Stimulated activated CD8-positive, alpha-beta memory T cell treated with anti-CD3 and anti-CD28 coated beads, Interleukin-4, amount 100 ng/mL, for 24 hours (primary cell): ENCODE measurements at regions not wholly inside any gene's neighbourhood (a gene's known extent, or its start where the extent isn't known, plus 50 kb on each side); places are given as distances from the start of the nearest gene placed in this dataset.

Experiments used
- DNase-seq: peaks from one replicate; pipeline ENCODE4 v3.0.0-alpha.2; 2020; ENCODE audit warnings: low read depth

- DNase-seq: no peak
Measured at GRCh38 chr6:43917878-43918382, 147.9 kb downstream of the VEGFA start.

GRCh38 chr6:43916924-43917877 lies 147.2 kb downstream of the VEGFA start:
- no peak for DNase-seq

GRCh38 chr6:43915986-43916923 lies 146.2 kb downstream of the VEGFA start:
- DNase-seq: no peak

- no peak for DNase-seq
Measured at GRCh38 chr6:43915208-43915869, 145.3 kb downstream of the VEGFA start.

GRCh38 chr6:43914272-43915147 lies 144.5 kb downstream of the VEGFA start:
- DNase-seq: no peak

GRCh38 chr6:43913375-43914271 lies 143.6 kb downstream of the VEGFA start:
- no peak for DNase-seq

GRCh38 chr6:43912598-43913371 lies 142.8 kb downstream of the VEGFA start:
- DNase-seq: no peak

GRCh38 chr6:43912116-43912577 lies 142.1 kb downstream of the VEGFA start:
- DNase-seq: no peak

- DNase-seq: no peak
Measured at GRCh38 chr6:43911354-43912115, 141.5 kb downstream of the VEGFA start.

- DNase-seq: no peak
Measured at GRCh38 chr6:43910638-43911353, 140.8 kb downstream of the VEGFA start.

- DNase-seq: no peak
Measured at GRCh38 chr6:43910149-43910637, 140.2 kb downstream of the VEGFA start.

GRCh38 chr6:43909474-43910148 lies 139.6 kb downstream of the VEGFA start:
- DNase-seq: no peak

GRCh38 chr6:43907789-43908472 lies 137.9 kb downstream of the VEGFA start:
- no peak for DNase-seq

GRCh38 chr6:43907312-43907711 lies 137.3 kb downstream of the VEGFA start:
- DNase-seq: no peak

- no peak for DNase-seq
Measured at GRCh38 chr6:43904311-43905123, 134.5 kb downstream of the VEGFA start.
